PFSK-1 (cell line): ENCODE measurements at regions not wholly inside any gene's neighbourhood (a gene's known extent, or its start where the extent isn't known, plus 50 kb on each side); places are given as distances from the start of the nearest gene placed in this dataset.

Experiments used
- REST ChIP-seq, 2 experiments: IDR thresholded peaks; 2 replicates each; pipeline versions ENCODE4 v1.6.1 to v1.8.0; 2011 to 2012; ENCODE audit warnings: low read depth in 2 of 2, low read length in 2 of 2, control low read depth in 1 of 2, inconsistent platforms in 1 of 2, mild to moderate bottlenecking in 1 of 2, moderate library complexity in 1 of 2; ENCODE audit not compliant: insufficient read depth in 1 of 2
- TAF1 ChIP-seq: IDR thresholded peaks from 2 replicates; pipeline ENCODE4 v1.6.1; 2012; ENCODE audit warnings: low read length, control low read depth, borderline replicate concordance; ENCODE audit not compliant: insufficient read depth

GRCh38 chr13:65854431-65854830, 1375.7 kb downstream of the PCDH9 start:
- TF ChIP-seq TAF1 (no peak), REST (IDR thresholded peaks at IDR 0.05; ENCODE audit: insufficient read depth in 1 of 2, low read depth in 2 of 2, low read length in 2 of 2) (no peak)
